ENCODE measurements at regions not wholly inside any gene's neighbourhood (a gene's known extent, or its start where the extent isn't known, plus 50 kb on each side); places are given as distances from the start of the nearest gene placed in this dataset.
"Not testable (repeated sequence)": the region's sequence is repeated elsewhere in the genome, so short reads cannot be mapped to it uniquely, and the experiment has no call there.

DNA sequence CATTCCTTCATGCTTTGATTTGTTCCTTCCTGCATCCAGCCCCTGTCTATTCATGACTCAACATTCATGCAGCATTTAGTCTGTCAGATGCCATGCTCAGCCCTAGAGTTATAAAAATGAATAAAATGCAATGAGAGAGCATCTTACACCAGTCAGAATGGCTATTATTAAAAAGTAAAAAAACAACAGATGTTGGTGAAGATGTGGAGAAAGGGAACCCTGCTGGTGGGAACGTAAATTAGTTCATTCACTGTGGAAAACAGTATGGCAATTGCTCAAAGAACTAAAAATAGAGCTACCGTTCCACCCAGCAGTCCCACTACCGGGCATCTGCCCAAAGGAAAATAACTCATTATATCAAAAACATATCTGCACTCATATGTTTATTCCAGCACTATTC lies 70.0 kb upstream of the GTF3A start:
- no peak for TF ChIP-seq POLR2A (IDR thresholded peaks at IDR 0.05; ENCODE audit: low read depth, low read length)

DNA sequence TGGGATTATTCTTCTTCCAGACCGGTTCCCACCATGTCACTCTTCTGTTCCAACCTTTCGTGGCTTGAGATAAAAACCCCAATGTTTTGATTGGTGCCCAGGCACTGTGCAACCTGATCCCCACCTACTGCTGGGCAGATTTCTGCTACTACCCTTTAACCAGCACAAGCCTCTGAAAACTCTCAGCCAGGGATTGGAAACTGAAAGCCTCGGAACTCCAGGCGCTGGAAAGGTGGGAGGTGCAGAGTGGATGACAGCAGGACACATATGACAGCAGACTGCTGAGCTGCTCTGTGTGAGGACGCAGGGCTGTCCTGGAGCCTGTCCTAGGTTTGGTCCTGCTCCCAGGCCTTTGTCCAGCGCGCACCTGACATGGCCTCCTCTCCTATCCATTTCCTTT lies 68.5 kb upstream of the GTF3A start:
- FAIRE-seq (no peak), DNase-seq (ENCODE audit: insufficient read length, low spot score) (no peak)
- no peak for TF ChIP-seq POLR2A (IDR thresholded peaks at IDR 0.05; ENCODE audit: low read depth, low read length)

More for the DNA sequence above, 70.0 kb upstream of the GTF3A start:
- no peak for DNase-seq (ENCODE audit: insufficient read length, low spot score)
- no peak for FAIRE-seq

DNA sequence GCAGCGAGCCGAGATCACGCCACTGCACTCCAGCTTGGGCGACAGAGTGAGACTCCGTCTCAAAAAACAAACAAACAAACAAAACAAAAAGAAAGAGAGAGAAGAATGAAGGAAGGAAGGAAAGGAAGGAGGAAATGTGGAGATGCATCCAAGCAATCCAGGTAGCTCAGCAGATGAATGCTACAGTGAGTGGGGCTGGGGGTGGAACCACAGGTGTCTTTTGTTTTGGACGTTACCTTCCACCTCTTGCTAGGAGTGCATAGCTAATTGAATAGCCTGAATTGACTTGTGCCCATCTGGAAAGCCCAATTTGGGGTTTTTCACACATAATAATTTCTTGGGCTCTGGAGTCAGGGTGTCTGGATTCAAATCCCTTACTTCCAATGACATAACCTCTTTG lies 66.0 kb upstream of the GTF3A start:
- no peak for DNase-seq (ENCODE audit: insufficient read length, low spot score)
- TF ChIP-seq POLR2A (IDR thresholded peaks at IDR 0.05; ENCODE audit: low read depth, low read length) = no peak
- FAIRE-seq = no peak

DNA sequence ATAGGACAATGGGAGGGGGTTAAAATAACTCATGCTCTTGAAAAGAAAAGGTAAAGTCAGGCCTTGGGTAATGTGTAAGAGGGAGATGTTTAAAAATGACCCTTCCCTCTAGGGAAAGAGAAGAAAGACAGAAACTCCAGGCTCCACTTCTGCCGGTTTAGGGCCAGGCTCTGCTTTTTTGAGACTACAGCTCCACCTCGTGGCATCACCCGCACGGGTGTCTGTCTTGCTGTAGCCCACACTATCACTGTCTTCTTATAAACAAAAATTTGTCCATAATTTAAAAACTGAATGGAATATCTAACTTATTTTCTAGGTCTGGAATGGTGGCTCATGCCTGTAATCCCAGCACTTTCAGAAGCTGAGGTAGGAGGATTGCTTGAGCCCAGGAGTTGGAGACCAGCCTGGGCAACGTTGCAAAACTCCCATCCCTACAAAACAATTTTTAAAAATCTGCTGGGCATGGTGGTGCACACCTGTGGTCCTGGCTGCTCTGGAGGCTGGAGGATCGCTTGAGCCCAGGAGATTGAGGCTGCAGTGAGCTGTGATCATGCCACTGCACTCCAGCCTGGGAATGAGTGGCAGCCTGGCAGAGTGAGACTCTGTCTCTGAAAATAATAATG lies 65.1 kb upstream of the GTF3A start:
- no peak for FAIRE-seq
- peak; percentile 40 for DNase-seq (ENCODE audit: insufficient read length, low spot score)
- no peak for TF ChIP-seq POLR2A (IDR thresholded peaks at IDR 0.05; ENCODE audit: low read depth, low read length)

DNA sequence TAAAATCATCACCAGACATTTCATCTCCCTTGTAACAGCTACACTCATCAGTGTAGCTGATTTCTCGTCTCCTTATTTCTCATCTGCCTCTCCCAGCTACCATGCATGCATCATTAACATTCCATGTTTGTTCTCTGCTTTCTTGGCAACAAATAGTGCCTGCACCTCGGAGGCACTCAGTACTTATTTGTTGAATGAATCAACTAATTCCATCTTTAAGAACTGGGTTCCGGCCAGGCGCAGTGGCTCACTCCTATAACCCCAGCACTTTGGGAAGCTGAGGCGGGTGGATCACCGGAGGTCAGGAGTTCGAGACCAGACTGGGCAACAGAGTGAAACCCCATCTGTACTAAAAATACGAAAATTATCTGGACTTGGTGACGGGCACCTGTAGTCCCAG lies 63.9 kb upstream of the GTF3A start:
- no peak for TF ChIP-seq POLR2A (IDR thresholded peaks at IDR 0.05; ENCODE audit: low read depth, low read length)
- FAIRE-seq (no peak), DNase-seq (ENCODE audit: insufficient read length, low spot score) (no peak)

DNA sequence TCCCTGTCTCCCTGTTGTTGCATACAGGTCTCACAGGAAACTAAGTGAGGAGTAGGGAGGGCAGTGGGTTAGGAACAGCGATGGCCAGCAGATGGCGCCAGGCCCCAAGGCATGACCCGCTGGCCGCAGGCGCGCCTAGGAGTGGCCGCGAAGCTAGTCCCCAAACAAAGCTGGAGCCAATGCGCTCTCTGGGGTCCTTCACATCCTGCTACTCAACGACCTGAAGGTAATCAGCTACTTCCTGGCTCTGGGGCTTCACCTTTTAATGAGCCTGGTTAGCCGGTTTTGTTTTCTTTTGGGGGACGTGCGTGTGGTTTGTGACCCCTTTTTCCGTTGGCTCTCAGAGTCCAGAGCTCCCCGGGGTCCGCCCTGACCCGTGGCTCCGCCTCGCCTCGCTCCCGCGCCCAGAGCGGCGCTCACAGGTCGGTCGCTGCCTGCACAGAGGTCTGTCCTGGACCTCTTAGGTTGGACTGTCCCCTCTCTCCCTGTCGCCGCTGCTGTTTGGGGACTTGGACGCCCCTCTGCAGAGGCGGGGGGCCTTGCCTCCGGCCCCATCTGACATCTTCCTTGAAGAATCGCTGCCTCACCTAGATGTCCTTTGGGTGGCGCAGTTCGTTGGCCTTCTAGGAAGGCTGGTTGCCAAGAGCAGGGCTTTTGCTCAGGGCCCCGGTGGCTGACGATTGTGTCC lies 62.2 kb upstream of the GTF3A start:
- peak; percentile 72 for DNase-seq (ENCODE audit: insufficient read length, low spot score)
- TF ChIP-seq POLR2A (IDR thresholded peaks at IDR 0.05; ENCODE audit: low read depth, low read length) = no peak
- no peak for FAIRE-seq

DNA sequence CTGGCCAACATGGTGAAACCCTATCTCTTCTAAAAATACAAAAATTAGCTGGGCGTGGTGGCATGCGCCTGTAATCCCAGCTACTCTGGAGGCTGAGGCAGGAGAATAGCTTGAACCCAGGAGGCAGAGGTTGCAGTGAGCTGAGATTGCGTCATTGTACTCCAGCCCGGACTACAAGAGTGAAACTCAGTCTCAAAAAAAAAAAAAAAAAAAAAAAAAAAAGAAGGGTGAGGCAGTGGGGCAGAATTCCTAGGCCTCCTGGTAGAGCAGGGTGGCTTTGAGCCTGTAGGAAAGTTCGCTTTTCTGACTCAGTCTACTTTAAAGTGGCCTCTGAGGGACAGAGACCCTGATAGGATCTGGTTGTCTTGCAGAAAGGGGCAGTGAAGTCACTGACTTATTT lies 60.8 kb upstream of the GTF3A start:
- DNase-seq (ENCODE audit: insufficient read length, low spot score); FAIRE-seq: not testable (repeated sequence)

DNA sequence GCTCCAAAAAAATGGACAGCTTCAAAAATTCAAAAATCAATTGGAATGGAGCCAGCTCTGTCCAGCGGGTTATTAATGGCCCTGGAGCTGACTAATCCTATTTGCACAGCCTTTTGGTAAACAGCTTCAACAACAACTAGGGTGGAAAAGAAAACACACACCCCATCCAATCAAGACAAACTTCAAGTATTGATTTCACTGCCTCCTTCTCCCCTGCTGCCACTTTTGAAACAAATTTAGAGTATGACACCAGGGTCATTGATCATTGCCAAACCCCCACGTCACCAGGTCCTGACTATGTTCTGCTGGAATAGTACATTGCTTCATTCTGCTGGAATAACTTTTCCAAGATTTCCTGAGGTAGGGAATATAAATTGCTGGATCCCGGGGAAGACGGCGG lies 56.8 kb upstream of the GTF3A start:
- no peak for DNase-seq (ENCODE audit: insufficient read length, low spot score)
- FAIRE-seq = no peak
- TF ChIP-seq POLR2A (IDR thresholded peaks at IDR 0.05; ENCODE audit: low read depth, low read length) = no peak

DNA sequence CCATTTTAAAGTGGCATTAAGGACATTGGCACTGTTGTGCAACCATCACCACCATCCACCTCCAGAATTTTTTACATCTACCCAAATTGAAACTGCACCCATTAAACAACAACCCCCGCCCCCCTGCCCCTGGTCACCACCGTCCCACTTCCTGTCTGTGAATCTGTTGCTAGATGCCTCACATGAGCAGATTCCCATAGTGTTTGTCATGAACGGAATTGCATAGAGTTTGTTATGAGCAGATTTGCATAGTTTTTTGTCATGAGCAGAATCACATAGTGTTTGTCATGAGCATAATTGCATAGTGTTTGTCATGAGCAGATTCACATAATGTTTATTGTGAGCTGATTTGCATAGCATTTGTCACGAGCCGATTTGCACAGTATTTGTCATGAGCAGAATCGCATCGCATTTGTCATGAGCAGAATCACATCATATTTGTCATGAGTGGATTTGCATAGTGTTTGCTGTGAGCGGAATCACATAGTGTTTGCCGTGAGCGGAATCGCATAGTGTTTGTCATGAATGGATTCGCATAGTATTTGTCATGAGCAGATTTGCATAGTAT lies 54.0 kb upstream of the GTF3A start:
- FAIRE-seq (no peak), DNase-seq (ENCODE audit: insufficient read length, low spot score) (no peak)
- no peak for TF ChIP-seq POLR2A (IDR thresholded peaks at IDR 0.05; ENCODE audit: low read depth, low read length)

DNA sequence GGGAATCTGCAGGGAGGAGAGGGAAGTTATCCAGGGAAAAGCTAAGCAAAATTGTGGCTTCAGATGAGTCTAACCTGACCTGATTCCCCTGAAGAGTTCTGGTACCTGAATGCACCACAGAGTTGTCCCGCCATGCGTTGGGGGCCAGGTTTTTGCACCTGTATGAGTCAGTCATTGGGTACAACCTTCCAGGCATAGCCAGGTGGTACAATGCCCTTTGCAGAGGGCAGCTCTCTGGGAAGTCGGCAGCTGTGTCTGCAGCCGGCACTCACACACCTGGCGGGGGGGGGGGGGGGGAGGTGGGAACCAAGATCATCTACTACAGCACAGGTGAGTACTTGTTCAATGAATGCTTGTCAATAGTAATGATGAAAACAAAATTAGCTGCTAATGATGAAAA lies 52.5 kb upstream of the GTF3A start:
- no peak for FAIRE-seq
- no peak for DNase-seq (ENCODE audit: insufficient read length, low spot score)
- no peak for TF ChIP-seq POLR2A (IDR thresholded peaks at IDR 0.05; ENCODE audit: low read depth, low read length)

DNA sequence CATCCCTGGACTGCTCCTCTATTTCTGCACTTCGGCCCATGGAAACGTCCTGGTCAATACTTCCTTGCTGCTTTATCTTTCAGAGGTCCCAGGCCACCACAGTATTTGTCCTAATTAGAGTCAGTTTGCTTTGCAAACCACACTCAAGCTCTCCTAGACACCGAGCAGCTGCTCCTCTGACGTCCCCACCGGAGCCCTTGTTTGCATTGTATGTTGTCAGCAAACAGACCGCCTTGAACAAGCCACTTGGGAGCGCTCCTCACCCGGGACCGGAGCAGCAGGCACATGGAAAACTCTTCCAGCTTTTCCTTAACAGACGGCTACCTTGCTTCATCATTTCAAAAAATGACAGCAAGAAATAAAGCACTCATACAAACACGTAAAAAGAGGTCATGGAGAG lies 51.5 kb upstream of the GTF3A start:
- FAIRE-seq (no peak), DNase-seq (ENCODE audit: insufficient read length, low spot score) (no peak)
- TF ChIP-seq POLR2A (IDR thresholded peaks at IDR 0.05; ENCODE audit: low read depth, low read length) = no peak

DNA sequence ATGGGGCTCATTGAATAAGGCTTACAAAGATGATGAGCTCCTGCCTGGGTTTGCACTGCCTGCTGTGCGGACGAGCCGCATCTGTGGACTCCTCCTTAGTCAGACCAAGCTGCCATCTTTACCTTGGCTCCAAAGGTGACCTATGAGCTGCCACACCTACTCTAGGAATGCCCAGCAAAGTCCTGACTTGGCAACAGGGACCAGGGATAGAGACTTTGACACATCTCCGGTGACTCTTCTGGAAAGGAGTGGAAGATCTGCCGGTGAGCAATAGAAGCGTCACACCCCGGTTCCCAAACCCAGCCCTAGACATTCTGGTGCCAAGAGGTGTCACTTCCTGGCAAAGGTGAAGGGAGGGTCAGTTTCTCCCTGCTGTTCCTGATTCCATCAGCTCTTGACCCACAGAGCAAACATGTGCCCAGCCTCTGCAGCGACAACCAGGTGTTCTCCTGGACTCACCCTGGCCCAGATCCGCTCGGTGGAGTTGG lies 50.2 kb upstream of the GTF3A start:
- no peak for TF ChIP-seq POLR2A (IDR thresholded peaks at IDR 0.05; ENCODE audit: low read depth, low read length)
- FAIRE-seq = no peak
- no peak for DNase-seq (ENCODE audit: insufficient read length, low spot score)

Measured in H54 (cell line).